ENCODE measurements at regions not wholly inside any gene's neighbourhood (a gene's known extent, or its start where the extent isn't known, plus 50 kb on each side); places are given as distances from the start of the nearest gene placed in this dataset.
A peak's percentile ranks its signal among the peaks of the same experiment; 100 is the strongest.

DNA sequence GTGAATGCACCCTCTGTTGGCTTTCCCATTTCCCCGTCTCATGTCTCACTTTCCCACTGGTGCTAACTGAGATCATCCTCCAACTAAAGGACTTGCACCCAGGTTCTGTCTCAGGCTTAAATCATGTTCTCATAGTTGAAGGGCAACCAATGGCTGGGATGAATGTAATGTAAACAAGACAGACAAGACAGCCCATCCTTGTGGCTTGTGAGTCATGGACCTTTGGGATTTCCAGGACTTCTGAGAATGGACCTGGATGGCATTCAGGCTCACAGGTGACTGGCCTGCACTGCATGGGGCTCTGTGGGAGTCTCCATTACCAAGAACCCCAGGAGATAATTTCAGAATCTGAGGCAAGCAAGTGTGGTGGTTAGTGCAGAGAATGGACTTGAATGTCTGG lies 347.5 kb downstream of the HAPSTR1 start:
- H3K4me1 Mint-ChIP-seq, result peaks cover 6% of the 10 kb centered on the region
- Histone ChIP-seq H3K9me3 (ENCODE audit: control insufficient read depth, low read length) (no peaks in the 10 kb centered on the region), H3K36me3 (ENCODE audit: control insufficient read depth, insufficient read depth, low read length) (no peaks in the 10 kb centered on the region), H3K9ac (ENCODE audit: extremely low read depth, low read length, poor library complexity, severe bottlenecking) (no peak overlapping the region), H3K27me3 (ENCODE audit: control insufficient read depth, insufficient read depth, low read length, poor library complexity, severe bottlenecking) (no peaks in the 10 kb centered on the region), H3K4me1 (ENCODE audit: control insufficient read depth, insufficient read depth, low read length) (no peaks in the 10 kb centered on the region), H3K4me3 (ENCODE audit: low read length) (no peak overlapping the region), H3K27ac (ENCODE audit: low read depth, low read length) (no peak overlapping the region)
- no peak for DNase-seq
- H3K4me3 Mint-ChIP-seq, result no peak overlapping the region
- no peaks in the 10 kb centered on the region for H3K27me3 Mint-ChIP-seq (ENCODE audit: insufficient read depth)
- H3K36me3 Mint-ChIP-seq (ENCODE audit: low read depth), result no peaks in the 10 kb centered on the region
- H3K27ac Mint-ChIP-seq, result no peak overlapping the region
- WGBS, 2 experiments (ENCODE audit: insufficient coverage in 1 of 2, insufficient read length in 1 of 2), result 95 to 100% methylated on average over 1 of the region's 1 CpG
- TF ChIP-seq CTCF (conservative IDR thresholded peaks at IDR 0.05), result no peak
- peaks cover 5% of the 10 kb centered on the region for H3K9me3 Mint-ChIP-seq

GRCh38 chr16:9441012-9441411 lies 349.6 kb downstream of the HAPSTR1 start:
- Histone ChIP-seq H3K4me3 (ENCODE audit: low read length) (no peak overlapping the region), H3K27me3 (ENCODE audit: control insufficient read depth, insufficient read depth, low read length, poor library complexity, severe bottlenecking) (no peaks in the 10 kb centered on the region), H3K27ac (ENCODE audit: low read depth, low read length) (no peak overlapping the region), H3K9me3 (ENCODE audit: control insufficient read depth, low read length) (no peaks in the 10 kb centered on the region), H3K9ac (ENCODE audit: extremely low read depth, low read length, poor library complexity, severe bottlenecking) (no peak overlapping the region), H3K36me3 (ENCODE audit: control insufficient read depth, insufficient read depth, low read length) (no peaks in the 10 kb centered on the region), H3K4me1 (ENCODE audit: control insufficient read depth, insufficient read depth, low read length) (no peaks in the 10 kb centered on the region)
- 60 to 62% methylated on average over 4 of the region's 4 CpGs for WGBS, 2 experiments (ENCODE audit: insufficient coverage in 1 of 2, insufficient read length in 1 of 2)
- Mint-ChIP-seq H3K27ac (no peak overlapping the region), H3K27me3 (ENCODE audit: insufficient read depth) (no peaks in the 10 kb centered on the region), H3K36me3 (ENCODE audit: low read depth) (no peaks in the 10 kb centered on the region), H3K4me3 (no peak overlapping the region), H3K4me1 (peaks cover 7% of the 10 kb centered on the region), H3K9me3 (peaks cover 2% of the 10 kb centered on the region)
- DNase-seq, result peak; percentile 62
- no peak for TF ChIP-seq CTCF (conservative IDR thresholded peaks at IDR 0.05)

- Histone ChIP-seq H3K4me3 (ENCODE audit: low read length) (no peak overlapping the region), H3K27me3 (ENCODE audit: control insufficient read depth, insufficient read depth, low read length, poor library complexity, severe bottlenecking) (no peaks in the 10 kb centered on the region), H3K9ac (ENCODE audit: extremely low read depth, low read length, poor library complexity, severe bottlenecking) (no peak overlapping the region), H3K4me1 (ENCODE audit: control insufficient read depth, insufficient read depth, low read length) (no peaks in the 10 kb centered on the region), H3K9me3 (ENCODE audit: control insufficient read depth, low read length) (no peaks in the 10 kb centered on the region), H3K36me3 (ENCODE audit: control insufficient read depth, insufficient read depth, low read length) (no peaks in the 10 kb centered on the region), H3K27ac (ENCODE audit: low read depth, low read length) (no peak overlapping the region)
- H3K36me3 Mint-ChIP-seq (ENCODE audit: low read depth), result no peaks in the 10 kb centered on the region
- H3K9me3 Mint-ChIP-seq, result no peaks in the 10 kb centered on the region
- H3K27ac Mint-ChIP-seq, result no peak overlapping the region
- TF ChIP-seq CTCF (conservative IDR thresholded peaks at IDR 0.05), result no peak
- WGBS, 2 experiments (ENCODE audit: insufficient coverage in 1 of 2, insufficient read length in 1 of 2), result 79% methylated on average over 2 to 3 of the region's 3 CpGs
- no peaks in the 10 kb centered on the region for H3K27me3 Mint-ChIP-seq (ENCODE audit: insufficient read depth)
- DNase-seq, result no peak
- peaks cover 10% of the 10 kb centered on the region for H3K4me1 Mint-ChIP-seq
- H3K4me3 Mint-ChIP-seq, result no peak overlapping the region
Observed at GRCh38 chr16:9443864-9444263, 352.4 kb downstream of the HAPSTR1 start.
